GM21619 (cell line): ENCODE measurements at regions not wholly inside any gene's neighbourhood (a gene's known extent, or its start where the extent isn't known, plus 50 kb on each side); places are given as distances from the start of the nearest gene placed in this dataset.
"Not testable (repeated sequence)": the region's sequence is repeated elsewhere in the genome, so short reads cannot be mapped to it uniquely, and the experiment has no call there.

Experiments
- ATAC-seq: cut with Tn5 transposase; IDR thresholded peaks from one replicate; pipeline ENCODE4 v1.9.1; 2021; ENCODE audit not compliant: unreplicated experiment

GRCh38 chr6:67804808-67805207 lies 830.3 kb upstream of the ADGRB3 start:
- ATAC-seq, result not testable (repeated sequence)

GRCh38 chr6:67802771-67803170 lies 832.3 kb upstream of the ADGRB3 start:
- no peak for ATAC-seq

GRCh38 chr6:67792996-67793395 lies 842.1 kb upstream of the ADGRB3 start:
- no peak for ATAC-seq

GRCh38 chr6:67790569-67790968 lies 844.5 kb upstream of the ADGRB3 start:
- no peak for ATAC-seq

GRCh38 chr6:67787119-67787518 lies 848.0 kb upstream of the ADGRB3 start:
- ATAC-seq, result not testable (repeated sequence)

- no peak for ATAC-seq
Observed at GRCh38 chr6:67779876-67780275, 855.2 kb upstream of the ADGRB3 start.

- ATAC-seq, result no peak
Observed at GRCh38 chr6:67775333-67775732, 859.7 kb upstream of the ADGRB3 start.

- peak; percentile 54 for ATAC-seq
Observed at GRCh38 chr6:67768972-67769371, 866.1 kb upstream of the ADGRB3 start.

- not testable (repeated sequence) for ATAC-seq
Observed at GRCh38 chr6:67767046-67767822, 867.8 kb upstream of the ADGRB3 start.

- ATAC-seq, result no peak
Observed at GRCh38 chr6:67766057-67766456, 869.0 kb upstream of the ADGRB3 start.

- no peak for ATAC-seq
Observed at GRCh38 chr6:67759001-67759400, 876.1 kb upstream of the ADGRB3 start.

GRCh38 chr6:67757465-67758033 lies 877.5 kb upstream of the ADGRB3 start:
- ATAC-seq, result no peak

- no peak for ATAC-seq
Observed at GRCh38 chr6:67748521-67748920, 886.6 kb upstream of the ADGRB3 start.

GRCh38 chr6:67736816-67737215 lies 898.3 kb upstream of the ADGRB3 start:
- ATAC-seq, result no peak

GRCh38 chr6:67736161-67736560 lies 898.9 kb upstream of the ADGRB3 start:
- ATAC-seq, result no peak

GRCh38 chr6:67735623-67736022 lies 899.5 kb upstream of the ADGRB3 start:
- ATAC-seq, result no peak

GRCh38 chr6:67722861-67723261 lies 912.2 kb upstream of the ADGRB3 start:
- no peak for ATAC-seq

GRCh38 chr6:67717281-67717680 lies 917.8 kb upstream of the ADGRB3 start:
- ATAC-seq, result no peak

- ATAC-seq, result no peak
Observed at GRCh38 chr6:67706388-67706787, 928.7 kb upstream of the ADGRB3 start.

GRCh38 chr6:67698534-67698933 lies 936.5 kb upstream of the ADGRB3 start:
- no peak for ATAC-seq

- no peak for ATAC-seq
Observed at GRCh38 chr6:67694127-67694526, 941.0 kb upstream of the ADGRB3 start.

- ATAC-seq, result no peak
Observed at GRCh38 chr6:67689329-67689728, 945.8 kb upstream of the ADGRB3 start.

- ATAC-seq, result no peak
Observed at GRCh38 chr6:67687396-67687795, 947.7 kb upstream of the ADGRB3 start.
